OCI-LY1 (cell line): ENCODE measurements at regions not wholly inside any gene's neighbourhood (a gene's known extent, or its start where the extent isn't known, plus 50 kb on each side); places are given as distances from the start of the nearest gene placed in this dataset.

ENCODE experiments used
- EZH2 ChIP-seq: fragments of 200-600 bp; sonication (generic), shearing (Covaris generic); IDR thresholded peaks from 2 replicates; pipeline ENCODE4 v1.8.0; 2017; ENCODE audit warnings: borderline replicate concordance, mixed run types, mild to moderate bottlenecking, antibody characterized with exemption, low read length, moderate library complexity, mixed read lengths
- TF ChIP-seq, protein P1 (sequence below): fragments of 200-600 bp; sonication (generic), shearing (Covaris generic); IDR thresholded peaks from 2 replicates; pipeline ENCODE4 v1.5.1; 2017; ENCODE audit warnings: mild to moderate bottlenecking, antibody characterized with exemption, low read length, moderate library complexity, mixed read lengths

DNA sequence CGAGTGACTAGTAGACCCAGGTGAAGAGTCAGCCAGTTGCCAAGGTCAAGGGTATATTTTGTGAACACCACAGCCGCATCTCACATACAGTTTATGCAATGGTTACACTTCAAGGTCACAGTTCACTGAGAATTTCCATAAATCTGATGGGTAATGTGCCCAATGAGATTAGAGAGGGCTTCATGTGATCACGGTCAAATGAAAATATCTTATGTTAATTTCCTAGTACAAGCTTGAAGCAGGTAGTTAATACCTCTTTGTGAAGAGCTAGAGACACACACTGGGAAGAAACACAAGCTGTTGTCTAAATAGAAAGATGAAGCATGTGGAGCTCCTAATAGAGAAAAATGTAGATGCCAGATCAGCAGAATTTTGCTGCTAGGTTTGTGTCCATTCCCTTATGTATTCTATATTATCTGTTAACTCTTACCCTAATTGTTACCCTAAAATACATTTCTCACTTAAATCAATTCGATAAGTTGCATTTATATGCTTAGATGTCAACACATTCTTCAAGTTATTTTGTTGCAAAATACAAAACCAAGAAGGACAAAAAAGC is 136.0 kb downstream of the NR2F2 start:
- TF ChIP-seq, protein P1, sequence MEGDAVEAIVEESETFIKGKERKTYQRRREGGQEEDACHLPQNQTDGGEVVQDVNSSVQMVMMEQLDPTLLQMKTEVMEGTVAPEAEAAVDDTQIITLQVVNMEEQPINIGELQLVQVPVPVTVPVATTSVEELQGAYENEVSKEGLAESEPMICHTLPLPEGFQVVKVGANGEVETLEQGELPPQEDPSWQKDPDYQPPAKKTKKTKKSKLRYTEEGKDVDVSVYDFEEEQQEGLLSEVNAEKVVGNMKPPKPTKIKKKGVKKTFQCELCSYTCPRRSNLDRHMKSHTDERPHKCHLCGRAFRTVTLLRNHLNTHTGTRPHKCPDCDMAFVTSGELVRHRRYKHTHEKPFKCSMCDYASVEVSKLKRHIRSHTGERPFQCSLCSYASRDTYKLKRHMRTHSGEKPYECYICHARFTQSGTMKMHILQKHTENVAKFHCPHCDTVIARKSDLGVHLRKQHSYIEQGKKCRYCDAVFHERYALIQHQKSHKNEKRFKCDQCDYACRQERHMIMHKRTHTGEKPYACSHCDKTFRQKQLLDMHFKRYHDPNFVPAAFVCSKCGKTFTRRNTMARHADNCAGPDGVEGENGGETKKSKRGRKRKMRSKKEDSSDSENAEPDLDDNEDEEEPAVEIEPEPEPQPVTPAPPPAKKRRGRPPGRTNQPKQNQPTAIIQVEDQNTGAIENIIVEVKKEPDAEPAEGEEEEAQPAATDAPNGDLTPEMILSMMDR = no peak
- TF ChIP-seq EZH2 = no peak
